ENCODE measurements at regions not wholly inside any gene's neighbourhood (a gene's known extent, or its start where the extent isn't known, plus 50 kb on each side); places are given as distances from the start of the nearest gene placed in this dataset.

- H3K9ac ChIP-seq: no peak overlapping the region
- no peaks in the 10 kb centered on the region for H3K79me2 ChIP-seq
- no peak for TF ChIP-seq CTCF (IDR thresholded peaks at IDR 0.05)
- no peak overlapping the region for H2AFZ ChIP-seq
- H3K27ac ChIP-seq: no peak overlapping the region
- no peak overlapping the region for H3K4me3 ChIP-seq (ENCODE audit: low read depth, low read length)
- H3K9me3 ChIP-seq (ENCODE audit: control insufficient read depth, low read length): no peaks in the 10 kb centered on the region
- no peaks in the 10 kb centered on the region for H3K36me3 ChIP-seq (ENCODE audit: control insufficient read depth, insufficient read depth, low read length)
- H3K4me1 ChIP-seq: peaks cover 7% of the 10 kb centered on the region
- H3K4me2 ChIP-seq (ENCODE audit: low read length): no peak overlapping the region
- no peaks in the 10 kb centered on the region for H3K27me3 ChIP-seq (ENCODE audit: control insufficient read depth, insufficient read depth, low read length)
Measured at GRCh38 chr20:19096843-19097242, 115.6 kb upstream of the SLC24A3 start.

GRCh38 chr20:19098117-19098516 lies 114.3 kb upstream of the SLC24A3 start:
- Histone ChIP-seq H3K27ac (no peak overlapping the region), H3K36me3 (ENCODE audit: control insufficient read depth, insufficient read depth, low read length) (no peaks in the 10 kb centered on the region), H3K4me2 (ENCODE audit: low read length) (no peak overlapping the region), H3K4me1 (peaks cover 7% of the 10 kb centered on the region), H3K9me3 (ENCODE audit: control insufficient read depth, low read length) (no peaks in the 10 kb centered on the region), H3K79me2 (no peaks in the 10 kb centered on the region), H3K9ac (no peak overlapping the region), H2AFZ (no peak overlapping the region), H3K27me3 (ENCODE audit: control insufficient read depth, insufficient read depth, low read length) (no peaks in the 10 kb centered on the region), H3K4me3 (ENCODE audit: low read depth, low read length) (no peak overlapping the region)
- TF ChIP-seq CTCF (IDR thresholded peaks at IDR 0.05): no peak

- no peak overlapping the region for H3K4me3 ChIP-seq (ENCODE audit: low read depth, low read length)
- H3K4me1 ChIP-seq: peaks cover 7% of the 10 kb centered on the region
- no peaks in the 10 kb centered on the region for H3K79me2 ChIP-seq
- no peak overlapping the region for H2AFZ ChIP-seq
- H3K4me2 ChIP-seq (ENCODE audit: low read length): no peak overlapping the region
- no peak overlapping the region for H3K9ac ChIP-seq
- H3K27me3 ChIP-seq (ENCODE audit: control insufficient read depth, insufficient read depth, low read length): no peaks in the 10 kb centered on the region
- no peak for TF ChIP-seq CTCF (IDR thresholded peaks at IDR 0.05)
- no peaks in the 10 kb centered on the region for H3K9me3 ChIP-seq (ENCODE audit: control insufficient read depth, low read length)
- no peak overlapping the region for H3K27ac ChIP-seq
- no peaks in the 10 kb centered on the region for H3K36me3 ChIP-seq (ENCODE audit: control insufficient read depth, insufficient read depth, low read length)
Measured at GRCh38 chr20:19098806-19099578, 113.5 kb upstream of the SLC24A3 start.

GRCh38 chr20:19099596-19100545 lies 112.6 kb upstream of the SLC24A3 start:
- Histone ChIP-seq H3K36me3 (ENCODE audit: control insufficient read depth, insufficient read depth, low read length) (no peaks in the 10 kb centered on the region), H3K27ac (no peak overlapping the region), H3K79me2 (no peaks in the 10 kb centered on the region), H2AFZ (no peak overlapping the region), H3K27me3 (ENCODE audit: control insufficient read depth, insufficient read depth, low read length) (no peaks in the 10 kb centered on the region), H3K4me1 (peaks cover 7% of the 10 kb centered on the region), H3K4me3 (ENCODE audit: low read depth, low read length) (no peak overlapping the region), H3K9ac (no peak overlapping the region), H3K9me3 (ENCODE audit: control insufficient read depth, low read length) (no peaks in the 10 kb centered on the region), H3K4me2 (ENCODE audit: low read length) (no peak overlapping the region)
- no peak for TF ChIP-seq CTCF (IDR thresholded peaks at IDR 0.05)
